Panc1 (cell line): ENCODE measurements at regions not wholly inside any gene's neighbourhood (a gene's known extent, or its start where the extent isn't known, plus 50 kb on each side); places are given as distances from the start of the nearest gene placed in this dataset.

ENCODE experiments used
- ATAC-seq: fragments of 200-7000 bp; cut with Tn5 transposase; 2 replicates; pipeline ENCODE4 v1.9.1; 2020; ENCODE audit warnings: mild to moderate bottlenecking, moderate library complexity
- BruUV-seq: library from RNA; stranded (reverse); fragments of 400-500 nt; replicated peaks from 2 replicates; lab custom pipeline; 2021; lab: Mats Ljungman, UMichigan
- CTCF ChIA-PET: fragments of 300-600 bp; sonication (Branson Sonifier 250); formaldehyde crosslinking; loops from one replicate; lab custom pipeline; 2022; ENCODE audit warnings: antibody characterized with exemption; lab: Charles Lee
- POLR2A ChIA-PET: fragments of 300-600 bp; sonication (Branson Sonifier 250); formaldehyde crosslinking; loops from one replicate; lab custom pipeline; 2022; ENCODE audit warnings: antibody characterized with exemption; lab: Charles Lee
- DNase-seq: peaks from one replicate; pipeline ENCODE4 v3.0.0-alpha.2; 2010; ENCODE audit warnings: low read depth, low spot score
- H3K27ac ChIP-seq: 2 replicates; pipeline ENCODE4 v1.5.1; 2011; ENCODE audit warnings: mild to moderate bottlenecking, low read length, inconsistent platforms
- H3K27me3 ChIP-seq: fragments of 200-500 bp; sonication (Bioruptor generic); 2 replicates; pipeline ENCODE4 v1.6.0; 2014; ENCODE audit warnings: low read length, inconsistent platforms; ENCODE audit not compliant: control insufficient read depth, insufficient read depth
- H3K36me3 ChIP-seq: fragments of 200-500 bp; sonication (Bioruptor generic); 2 replicates; pipeline ENCODE4 v1.5.1; 2014; ENCODE audit warnings: inconsistent platforms, mild to moderate bottlenecking, low read length, moderate library complexity; ENCODE audit not compliant: control insufficient read depth, insufficient read depth
- H3K4me1 ChIP-seq: 2 replicates; pipeline ENCODE4 v1.5.1; 2011; ENCODE audit warnings: inconsistent platforms, mild to moderate bottlenecking, low read length, moderate library complexity; ENCODE audit not compliant: control insufficient read depth, insufficient read depth
- H3K4me3 ChIP-seq, 2 experiments: 2 replicates each; pipeline ENCODE4 v1.5.1; 2011 to 2012; ENCODE audit warnings: low read depth in 2 of 2, low read length in 2 of 2, mild to moderate bottlenecking in 2 of 2, inconsistent platforms in 1 of 2, moderate library complexity in 1 of 2
- H3K9me3 ChIP-seq: fragments of 200-500 bp; sonication (Bioruptor generic); 2 replicates; pipeline ENCODE4 v1.5.1; 2014; ENCODE audit warnings: low read depth, mild to moderate bottlenecking, inconsistent platforms, low read length, moderate library complexity; ENCODE audit not compliant: control insufficient read depth, insufficient read depth
- POLR2AphosphoS5 ChIP-seq: IDR thresholded peaks from 2 replicates; pipeline ENCODE4 v1.6.1; 2012; ENCODE audit warnings: mild to moderate bottlenecking, low read depth, low read length, moderate library complexity
- SIN3A ChIP-seq: IDR thresholded peaks from 2 replicates; pipeline ENCODE4 v1.6.1; 2012; ENCODE audit warnings: low read depth, mild to moderate bottlenecking, low read length, moderate library complexity, borderline replicate concordance; ENCODE audit not compliant: insufficient read depth
- TCF7L2 ChIP-seq: IDR thresholded peaks from 2 replicates; pipeline ENCODE4 v1.6.1; 2011; ENCODE audit warnings: mild to moderate bottlenecking, low read depth, low read length, inconsistent platforms
- in situ Hi-C: cut with HindIII; loops from 2 replicates; pipeline ENCODE4 v1.10.0; 2016; ENCODE audit warnings: low sequenced_read_pairs, low pct_unique_long_range_greater_than_20kb
- intact Hi-C: fragments of 100-400 bp; cut with micrococcal nuclease; formaldehyde crosslinking; loops from one replicate; pipeline ENCODE4 v1.10.0; 2022; ENCODE audit not compliant: unreplicated experiment
- TF ChIP-seq, protein P1 (sequence below): fragments of 450-650 bp; IDR thresholded peaks from 2 replicates; pipeline ENCODE4 v1.5.1; 2017; ENCODE audit warnings: mild to moderate bottlenecking
- TF ChIP-seq, protein P2 (sequence below), 2 experiments: IDR thresholded peaks; 2 replicates each; pipeline ENCODE4 v1.6.1; 2011 to 2012; ENCODE audit warnings: low read depth in 2 of 2, control low read depth in 1 of 2, low read length in 1 of 2, mild to moderate bottlenecking in 1 of 2, moderate library complexity in 1 of 2; ENCODE audit not compliant: insufficient read depth in 1 of 2

DNA sequence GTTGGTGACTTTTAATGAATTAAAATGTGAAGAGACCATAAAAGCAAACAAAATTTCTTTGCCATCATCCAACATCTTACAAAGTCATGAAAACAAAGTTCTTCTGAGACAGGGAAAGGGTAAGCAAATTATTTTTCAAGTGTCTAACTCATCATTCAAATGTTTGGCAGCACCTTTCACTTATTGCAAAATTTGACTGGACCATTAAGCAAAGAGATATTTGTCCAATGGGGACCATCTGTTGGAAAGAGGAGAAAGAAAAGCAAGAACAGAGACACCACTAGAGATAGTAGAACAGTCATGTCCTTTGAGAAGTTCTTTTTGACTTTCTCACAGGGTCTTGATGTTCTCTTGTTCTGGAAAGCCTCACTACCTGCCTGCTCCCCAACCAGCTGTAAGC lies 330.1 kb downstream of the PAPSS1 start:
- in situ Hi-C loops = no loop called here

DNA sequence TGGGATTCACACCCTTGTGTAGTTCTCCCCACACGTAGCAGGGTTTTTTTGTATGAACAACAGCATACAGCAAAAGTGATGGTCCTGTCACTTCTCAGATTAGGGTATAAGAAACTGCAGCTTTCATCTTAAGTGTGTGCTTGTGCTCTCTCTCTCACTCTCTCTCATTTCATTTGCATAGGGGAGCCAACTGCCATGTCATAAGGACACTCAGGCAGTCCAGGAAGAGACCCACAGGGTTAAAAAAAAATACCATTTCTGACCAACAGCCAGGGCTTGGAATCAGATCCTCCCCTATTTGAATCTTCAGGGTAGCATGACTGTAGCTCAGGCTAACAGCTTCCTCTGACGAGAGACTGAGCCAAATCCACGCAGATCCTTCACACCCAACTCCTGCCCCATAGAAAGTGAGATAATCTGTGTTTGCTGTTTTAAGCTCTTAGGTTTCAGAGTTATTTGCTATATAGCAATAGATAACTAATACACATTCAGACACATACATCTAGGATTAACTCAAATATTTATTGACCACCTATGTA lies 331.2 kb downstream of the PAPSS1 start:
- no peak for DNase-seq
- ChIA-PET CTCF (no interaction called here), POLR2A (no interaction called here)
- Histone ChIP-seq H3K27me3 (no peaks in the 10 kb centered on the region), H3K9me3 (no peaks in the 10 kb centered on the region), H3K27ac (no peak overlapping the region), H3K4me1 (no peaks in the 10 kb centered on the region), H3K36me3 (no peaks in the 10 kb centered on the region), H3K4me3 (no peak overlapping the region)
- no peak for TF ChIP-seq TCF7L2
- TF ChIP-seq, protein P1, sequence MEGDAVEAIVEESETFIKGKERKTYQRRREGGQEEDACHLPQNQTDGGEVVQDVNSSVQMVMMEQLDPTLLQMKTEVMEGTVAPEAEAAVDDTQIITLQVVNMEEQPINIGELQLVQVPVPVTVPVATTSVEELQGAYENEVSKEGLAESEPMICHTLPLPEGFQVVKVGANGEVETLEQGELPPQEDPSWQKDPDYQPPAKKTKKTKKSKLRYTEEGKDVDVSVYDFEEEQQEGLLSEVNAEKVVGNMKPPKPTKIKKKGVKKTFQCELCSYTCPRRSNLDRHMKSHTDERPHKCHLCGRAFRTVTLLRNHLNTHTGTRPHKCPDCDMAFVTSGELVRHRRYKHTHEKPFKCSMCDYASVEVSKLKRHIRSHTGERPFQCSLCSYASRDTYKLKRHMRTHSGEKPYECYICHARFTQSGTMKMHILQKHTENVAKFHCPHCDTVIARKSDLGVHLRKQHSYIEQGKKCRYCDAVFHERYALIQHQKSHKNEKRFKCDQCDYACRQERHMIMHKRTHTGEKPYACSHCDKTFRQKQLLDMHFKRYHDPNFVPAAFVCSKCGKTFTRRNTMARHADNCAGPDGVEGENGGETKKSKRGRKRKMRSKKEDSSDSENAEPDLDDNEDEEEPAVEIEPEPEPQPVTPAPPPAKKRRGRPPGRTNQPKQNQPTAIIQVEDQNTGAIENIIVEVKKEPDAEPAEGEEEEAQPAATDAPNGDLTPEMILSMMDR = no peak
- no peak for TF ChIP-seq POLR2AphosphoS5
- TF ChIP-seq SIN3A = no peak
- TF ChIP-seq, protein P2, sequence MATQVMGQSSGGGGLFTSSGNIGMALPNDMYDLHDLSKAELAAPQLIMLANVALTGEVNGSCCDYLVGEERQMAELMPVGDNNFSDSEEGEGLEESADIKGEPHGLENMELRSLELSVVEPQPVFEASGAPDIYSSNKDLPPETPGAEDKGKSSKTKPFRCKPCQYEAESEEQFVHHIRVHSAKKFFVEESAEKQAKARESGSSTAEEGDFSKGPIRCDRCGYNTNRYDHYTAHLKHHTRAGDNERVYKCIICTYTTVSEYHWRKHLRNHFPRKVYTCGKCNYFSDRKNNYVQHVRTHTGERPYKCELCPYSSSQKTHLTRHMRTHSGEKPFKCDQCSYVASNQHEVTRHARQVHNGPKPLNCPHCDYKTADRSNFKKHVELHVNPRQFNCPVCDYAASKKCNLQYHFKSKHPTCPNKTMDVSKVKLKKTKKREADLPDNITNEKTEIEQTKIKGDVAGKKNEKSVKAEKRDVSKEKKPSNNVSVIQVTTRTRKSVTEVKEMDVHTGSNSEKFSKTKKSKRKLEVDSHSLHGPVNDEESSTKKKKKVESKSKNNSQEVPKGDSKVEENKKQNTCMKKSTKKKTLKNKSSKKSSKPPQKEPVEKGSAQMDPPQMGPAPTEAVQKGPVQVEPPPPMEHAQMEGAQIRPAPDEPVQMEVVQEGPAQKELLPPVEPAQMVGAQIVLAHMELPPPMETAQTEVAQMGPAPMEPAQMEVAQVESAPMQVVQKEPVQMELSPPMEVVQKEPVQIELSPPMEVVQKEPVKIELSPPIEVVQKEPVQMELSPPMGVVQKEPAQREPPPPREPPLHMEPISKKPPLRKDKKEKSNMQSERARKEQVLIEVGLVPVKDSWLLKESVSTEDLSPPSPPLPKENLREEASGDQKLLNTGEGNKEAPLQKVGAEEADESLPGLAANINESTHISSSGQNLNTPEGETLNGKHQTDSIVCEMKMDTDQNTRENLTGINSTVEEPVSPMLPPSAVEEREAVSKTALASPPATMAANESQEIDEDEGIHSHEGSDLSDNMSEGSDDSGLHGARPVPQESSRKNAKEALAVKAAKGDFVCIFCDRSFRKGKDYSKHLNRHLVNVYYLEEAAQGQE (IDR thresholded peaks at IDR 0.05; ENCODE audit: insufficient read depth in 1 of 2, low read depth in 2 of 2, low read length in 1 of 2) = no peak
- in situ Hi-C loops (no loop called here), intact Hi-C loops (no loop called here)
- no peak for ATAC-seq
- no TSS peak for BruUV-seq

More for the DNA sequence above, 330.1 kb downstream of the PAPSS1 start:
- no peaks in the 10 kb centered on the region for H3K9me3 ChIP-seq
- TF ChIP-seq, protein P1 = no peak
- TF ChIP-seq, protein P2 (IDR thresholded peaks at IDR 0.05; ENCODE audit: insufficient read depth in 1 of 2, low read depth in 2 of 2, low read length in 1 of 2) = no peak
- TF ChIP-seq SIN3A (no peak), TCF7L2 (no peak), POLR2AphosphoS5 (no peak)
- no peak for DNase-seq
- H3K4me3 ChIP-seq = no peak overlapping the region
- ATAC-seq = no peak
- no peaks in the 10 kb centered on the region for H3K27me3 ChIP-seq
- intact Hi-C loops = no loop called here
- BruUV-seq = no TSS peak
- no peak overlapping the region for H3K27ac ChIP-seq
- no peaks in the 10 kb centered on the region for H3K36me3 ChIP-seq
- ChIA-PET CTCF (no interaction called here), POLR2A (no interaction called here)
- no peaks in the 10 kb centered on the region for H3K4me1 ChIP-seq
